C4-2B (cell line): ENCODE measurements at regions not wholly inside any gene's neighbourhood (a gene's known extent, or its start where the extent isn't known, plus 50 kb on each side); places are given as distances from the start of the nearest gene placed in this dataset.

ENCODE experiments used
- H3K27ac ChIP-seq: fragments of 450-650 bp; 2 replicates; pipeline ENCODE4 v1.5.1; 2017
- CTCF ChIP-seq: fragments of 450-650 bp; conservative IDR thresholded peaks from 2 replicates; pipeline ENCODE4 v1.5.1; 2017; ENCODE audit warnings: mild to moderate bottlenecking
- ZFX ChIP-seq: fragments of 450-650 bp; IDR thresholded peaks from 2 replicates; pipeline ENCODE4 v1.6.1; 2017

DNA sequence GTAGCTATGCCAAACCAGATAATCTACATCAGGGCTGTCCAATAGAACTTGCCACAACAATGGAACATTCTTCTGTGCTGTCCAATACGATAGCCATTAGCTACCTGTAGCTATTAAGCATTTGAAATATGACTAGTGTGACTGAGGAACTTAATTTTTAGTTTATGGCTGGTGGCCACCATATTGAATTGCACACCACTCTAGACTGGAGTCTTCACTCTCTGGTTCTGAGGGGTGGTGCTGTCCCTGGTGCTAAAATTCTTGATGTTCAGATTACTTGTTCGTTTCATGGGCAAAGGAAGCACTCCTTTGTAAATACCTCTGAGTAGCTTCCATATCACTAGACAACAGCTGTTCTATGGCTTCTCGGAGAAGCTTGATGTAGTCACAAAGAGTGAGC is 296.6 kb downstream of the NPIPA8 start:
- no peak overlapping the region for H3K27ac ChIP-seq
- no peak for TF ChIP-seq ZFX
- no peak for TF ChIP-seq CTCF

- TF ChIP-seq CTCF (no peak), ZFX (no peak)
Measured at GRCh38 chr16:18037051-18037450, 299.5 kb downstream of the NPIPA8 start.

GRCh38 chr16:18024611-18025010 is 311.9 kb downstream of the NPIPA8 start:
- no peak overlapping the region for H3K27ac ChIP-seq
- no peak for TF ChIP-seq CTCF
- no peak for TF ChIP-seq ZFX

More at GRCh38 chr16:18037051-18037450, 299.5 kb downstream of the NPIPA8 start:
- H3K27ac ChIP-seq: no peak overlapping the region

DNA sequence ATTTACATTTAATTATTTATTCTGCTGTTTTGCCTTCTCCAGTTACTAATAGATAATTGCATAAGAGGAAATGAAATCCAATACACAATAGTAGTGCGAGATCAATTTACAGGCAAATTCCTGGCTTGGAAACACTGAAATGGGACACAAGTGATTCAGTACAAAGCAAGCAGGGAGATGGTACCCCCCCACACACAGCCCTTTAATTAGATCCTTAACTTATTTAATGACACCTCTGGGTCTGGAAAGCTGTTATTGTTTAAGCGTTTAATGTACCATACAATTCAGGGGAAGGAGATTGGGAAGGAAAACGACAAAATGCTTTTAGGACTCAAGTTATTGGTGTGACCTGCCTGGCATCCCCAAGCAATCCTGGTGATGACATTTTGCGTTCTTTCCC is 318.2 kb downstream of the NPIPA8 start:
- H3K27ac ChIP-seq: no peak overlapping the region
- TF ChIP-seq ZFX (no peak), CTCF (no peak)

DNA sequence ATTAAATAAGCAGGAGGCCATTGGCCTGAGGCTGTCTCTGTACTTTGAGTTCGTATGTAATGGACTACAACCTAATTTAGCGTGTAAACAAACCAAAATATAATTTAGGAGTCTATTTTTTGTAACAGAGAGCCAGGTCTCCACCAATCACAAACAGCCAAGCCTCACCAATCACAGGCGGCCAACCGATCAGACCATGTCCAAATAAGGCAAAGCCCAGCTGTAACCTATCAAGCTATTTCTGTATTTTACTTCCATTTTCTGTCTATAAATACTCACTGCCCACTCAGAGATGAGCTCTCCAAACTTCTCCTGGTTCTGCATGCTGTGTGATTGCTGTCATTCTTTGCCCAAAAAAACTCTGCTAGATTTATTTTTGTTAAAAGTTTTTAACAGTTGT is 322.7 kb downstream of the NPIPA8 start:
- no peak for TF ChIP-seq ZFX
- no peak for TF ChIP-seq CTCF

DNA sequence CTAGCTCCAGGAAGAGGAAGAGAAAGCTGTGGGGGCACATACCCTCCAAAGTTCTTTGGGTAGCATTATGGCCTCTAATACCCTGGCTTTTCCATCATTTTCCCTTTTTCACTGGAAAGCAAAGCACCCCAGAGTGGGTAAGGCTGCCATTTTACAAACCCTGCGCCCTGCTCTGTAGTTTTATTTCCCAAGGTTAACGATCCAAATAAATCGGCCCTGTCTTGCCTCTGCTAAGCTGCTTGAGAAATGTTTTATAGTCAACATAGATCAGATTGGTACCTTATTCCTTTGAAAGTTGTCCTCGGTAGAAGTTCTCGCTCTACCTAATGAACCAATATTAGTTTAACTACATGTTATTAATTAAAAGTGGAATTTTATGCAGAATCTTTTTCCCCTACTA is 328.2 kb downstream of the NPIPA8 start:
- TF ChIP-seq ZFX: no peak
- TF ChIP-seq CTCF: no peak
- no peak overlapping the region for H3K27ac ChIP-seq

More for the DNA sequence above, 322.7 kb downstream of the NPIPA8 start:
- no peak overlapping the region for H3K27ac ChIP-seq

GRCh38 chr16:18003033-18003432 is 333.5 kb downstream of the NPIPA8 start:
- TF ChIP-seq CTCF: no peak
- TF ChIP-seq ZFX: no peak
- no peak overlapping the region for H3K27ac ChIP-seq
